ENCODE measurements at regions not wholly inside any gene's neighbourhood (a gene's known extent, or its start where the extent isn't known, plus 50 kb on each side); places are given as distances from the start of the nearest gene placed in this dataset.

- Mint-ChIP-seq H3K36me3 (ENCODE audit: low read depth) (no peaks in the 10 kb centered on the region), H3K4me3 (no peak overlapping the region), H3K4me1 (ENCODE audit: low read depth) (no peaks in the 10 kb centered on the region), H3K9me3 (peaks cover 18% of the 10 kb centered on the region), H3K27ac (no peak overlapping the region), H3K27me3 (no peaks in the 10 kb centered on the region)
- DNase-seq: no peak
Observed at GRCh38 chr4:187357045-187357643, 633.5 kb upstream of the FAT1 start.

GRCh38 chr4:187357821-187358220, 634.2 kb upstream of the FAT1 start:
- Mint-ChIP-seq H3K9me3 (peaks cover 20% of the 10 kb centered on the region), H3K27me3 (no peaks in the 10 kb centered on the region), H3K36me3 (ENCODE audit: low read depth) (no peaks in the 10 kb centered on the region), H3K4me3 (no peak overlapping the region), H3K4me1 (ENCODE audit: low read depth) (no peaks in the 10 kb centered on the region), H3K27ac (no peak overlapping the region)
- DNase-seq: no peak

- no peak overlapping the region for H3K27ac Mint-ChIP-seq
- H3K4me1 Mint-ChIP-seq (ENCODE audit: low read depth): no peaks in the 10 kb centered on the region
- no peaks in the 10 kb centered on the region for H3K27me3 Mint-ChIP-seq
- no peak overlapping the region for H3K4me3 Mint-ChIP-seq
- peaks cover 8% of the 10 kb centered on the region for H3K9me3 Mint-ChIP-seq
- H3K36me3 Mint-ChIP-seq (ENCODE audit: low read depth): no peaks in the 10 kb centered on the region
- DNase-seq: no peak
Observed at GRCh38 chr4:187362937-187363857, 632.4 kb upstream of the ZFP42 start.

DNA sequence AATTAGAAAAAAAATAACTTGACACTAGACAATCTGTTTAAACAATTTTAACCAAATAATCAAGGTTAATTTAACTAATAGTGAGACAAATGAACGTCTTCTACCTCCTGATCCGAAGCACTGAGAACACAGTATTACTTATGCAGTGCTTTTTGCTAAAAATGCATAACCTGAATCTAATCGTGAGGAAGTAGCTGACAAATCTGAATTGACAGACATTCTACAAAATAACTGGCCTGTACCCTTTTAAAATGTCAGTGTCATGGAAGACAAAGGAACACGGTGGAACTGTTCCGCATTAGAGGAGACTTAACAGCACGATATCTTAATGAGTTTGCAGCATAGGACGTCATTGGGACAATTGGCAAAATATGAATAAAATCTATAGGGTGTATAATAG, 631.2 kb upstream of the ZFP42 start:
- no peaks in the 10 kb centered on the region for H3K36me3 Mint-ChIP-seq (ENCODE audit: low read depth)

GRCh38 chr4:187364851-187365250, 630.7 kb upstream of the ZFP42 start:
- H3K27me3 Mint-ChIP-seq: no peaks in the 10 kb centered on the region
- no peak overlapping the region for H3K4me3 Mint-ChIP-seq
- peaks cover 7% of the 10 kb centered on the region for H3K9me3 Mint-ChIP-seq
- no peak overlapping the region for H3K27ac Mint-ChIP-seq
- H3K4me1 Mint-ChIP-seq (ENCODE audit: low read depth): no peaks in the 10 kb centered on the region
- H3K36me3 Mint-ChIP-seq (ENCODE audit: low read depth): no peaks in the 10 kb centered on the region
- DNase-seq: no peak

More for the DNA sequence above, 631.2 kb upstream of the ZFP42 start:
- Mint-ChIP-seq H3K4me1 (ENCODE audit: low read depth) (no peaks in the 10 kb centered on the region), H3K27me3 (no peaks in the 10 kb centered on the region), H3K9me3 (peaks cover 7% of the 10 kb centered on the region), H3K27ac (no peak overlapping the region), H3K4me3 (no peak overlapping the region)
- no peak for DNase-seq

- no peak for DNase-seq
- Mint-ChIP-seq H3K27ac (no peak overlapping the region), H3K36me3 (ENCODE audit: low read depth) (no peaks in the 10 kb centered on the region), H3K27me3 (no peaks in the 10 kb centered on the region), H3K4me1 (ENCODE audit: low read depth) (no peaks in the 10 kb centered on the region), H3K9me3 (peaks cover 10% of the 10 kb centered on the region), H3K4me3 (no peak overlapping the region)
Observed at GRCh38 chr4:187366530-187366929, 629.0 kb upstream of the ZFP42 start.

GRCh38 chr4:187370918-187371317, 624.7 kb upstream of the ZFP42 start:
- no peak for DNase-seq
- Mint-ChIP-seq H3K4me3 (no peak overlapping the region), H3K36me3 (ENCODE audit: low read depth) (no peaks in the 10 kb centered on the region), H3K4me1 (ENCODE audit: low read depth) (no peaks in the 10 kb centered on the region), H3K9me3 (peaks cover 12% of the 10 kb centered on the region), H3K27ac (no peak overlapping the region), H3K27me3 (no peaks in the 10 kb centered on the region)

DNA sequence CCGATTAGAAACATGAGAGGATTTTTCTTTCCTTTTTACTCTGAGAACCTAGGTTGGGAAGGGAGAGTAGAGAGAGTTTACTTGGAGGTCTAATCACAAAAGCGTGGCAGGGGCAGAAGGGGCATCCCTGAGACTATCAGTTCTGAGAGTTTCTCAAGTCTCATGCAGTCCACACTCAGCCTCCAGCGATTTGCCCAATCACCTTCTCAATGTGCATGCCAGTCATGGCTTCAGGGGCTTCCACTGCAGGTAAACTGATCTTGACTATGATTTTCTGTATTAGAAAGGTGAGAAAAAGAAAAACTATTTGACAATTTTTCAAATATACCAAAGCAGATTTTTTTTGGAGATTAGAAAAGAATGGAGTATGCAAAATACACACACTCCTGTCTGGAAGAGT, 617.1 kb upstream of the ZFP42 start:
- no peaks in the 10 kb centered on the region for H3K27me3 Mint-ChIP-seq
- no peak overlapping the region for H3K27ac Mint-ChIP-seq
- H3K4me1 Mint-ChIP-seq (ENCODE audit: low read depth): no peaks in the 10 kb centered on the region

GRCh38 chr4:187380181-187380581, 615.4 kb upstream of the ZFP42 start:
- Mint-ChIP-seq H3K27me3 (no peaks in the 10 kb centered on the region), H3K4me1 (ENCODE audit: low read depth) (no peaks in the 10 kb centered on the region), H3K36me3 (ENCODE audit: low read depth) (no peaks in the 10 kb centered on the region), H3K27ac (no peak overlapping the region), H3K4me3 (no peak overlapping the region), H3K9me3 (peaks cover 23% of the 10 kb centered on the region)
- no peak for DNase-seq

More for the DNA sequence above, 617.1 kb upstream of the ZFP42 start:
- no peaks in the 10 kb centered on the region for H3K36me3 Mint-ChIP-seq (ENCODE audit: low read depth)
- peaks cover 24% of the 10 kb centered on the region for H3K9me3 Mint-ChIP-seq
- no peak overlapping the region for H3K4me3 Mint-ChIP-seq
- no peak for DNase-seq

DNA sequence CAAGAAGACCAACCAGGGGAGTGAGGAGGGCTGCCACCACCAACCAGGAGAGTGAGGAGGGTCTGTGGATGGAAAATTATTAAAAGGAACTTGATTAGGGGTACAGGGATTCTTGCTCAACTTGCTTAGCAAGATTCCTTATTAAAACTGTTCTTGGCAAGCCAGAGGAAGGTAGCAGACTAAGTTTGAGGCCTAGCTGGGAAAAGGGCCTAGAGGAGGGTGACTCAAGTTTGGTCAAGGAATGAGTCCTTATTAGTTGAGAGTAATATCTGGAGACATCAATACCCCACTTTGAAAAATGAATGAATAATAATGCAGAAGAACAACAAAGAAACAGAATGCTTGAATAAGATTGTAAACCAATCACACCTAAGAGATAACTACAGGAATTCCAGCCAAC, 612.4 kb upstream of the ZFP42 start:
- no peaks in the 10 kb centered on the region for H3K4me1 Mint-ChIP-seq (ENCODE audit: low read depth)
- H3K9me3 Mint-ChIP-seq: peaks cover 13% of the 10 kb centered on the region
- no peak for DNase-seq
- H3K36me3 Mint-ChIP-seq (ENCODE audit: low read depth): no peaks in the 10 kb centered on the region
- H3K4me3 Mint-ChIP-seq: no peak overlapping the region
- no peak overlapping the region for H3K27ac Mint-ChIP-seq
- H3K27me3 Mint-ChIP-seq: no peaks in the 10 kb centered on the region

DNA sequence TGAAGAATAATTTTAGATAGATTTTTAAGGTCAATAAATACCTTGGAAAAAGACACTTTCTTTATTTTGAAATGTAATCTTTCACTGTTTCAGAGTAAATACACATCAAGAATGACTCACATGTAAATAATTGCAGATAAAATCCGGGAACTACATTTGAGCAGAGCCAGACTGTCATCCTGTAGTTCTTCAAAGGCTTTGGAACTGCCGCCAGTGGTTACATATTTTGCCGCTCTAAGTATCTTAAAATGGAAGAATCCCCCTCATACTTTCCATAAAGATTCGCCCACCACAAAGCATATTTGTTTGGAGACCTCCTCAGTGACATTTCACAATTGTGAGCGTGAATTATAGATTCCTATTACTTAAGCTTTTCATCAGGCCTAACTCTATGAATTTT, 607.8 kb upstream of the ZFP42 start:
- Mint-ChIP-seq H3K36me3 (ENCODE audit: low read depth) (no peaks in the 10 kb centered on the region), H3K27ac (no peak overlapping the region), H3K27me3 (no peaks in the 10 kb centered on the region), H3K4me1 (ENCODE audit: low read depth) (no peaks in the 10 kb centered on the region), H3K4me3 (no peak overlapping the region), H3K9me3 (peaks cover 9% of the 10 kb centered on the region)
- DNase-seq: no peak

DNA sequence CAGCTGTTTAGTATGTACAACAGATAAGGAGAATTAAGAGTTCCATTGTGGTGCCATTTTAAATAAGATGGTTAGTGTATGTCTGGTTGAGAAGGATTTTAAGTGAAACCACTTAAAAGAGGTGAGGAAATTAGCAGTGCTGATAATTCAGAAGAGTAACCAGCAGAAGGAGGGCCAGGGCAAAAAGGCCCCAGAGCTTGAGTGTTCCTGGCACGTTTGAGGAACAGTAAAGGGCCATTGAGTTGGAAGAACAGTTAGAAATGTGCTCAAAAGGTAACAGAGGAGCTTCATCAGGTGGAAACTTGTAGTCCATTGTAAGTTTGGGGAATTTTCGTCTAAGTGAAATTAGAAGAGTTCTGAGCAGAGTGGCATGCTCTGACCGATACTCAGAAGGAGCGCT, 606.2 kb upstream of the ZFP42 start:
- no peak for DNase-seq
- no peak overlapping the region for H3K4me3 Mint-ChIP-seq
- H3K27ac Mint-ChIP-seq: no peak overlapping the region
- H3K36me3 Mint-ChIP-seq (ENCODE audit: low read depth): no peaks in the 10 kb centered on the region
- H3K9me3 Mint-ChIP-seq: peaks cover 6% of the 10 kb centered on the region
- H3K4me1 Mint-ChIP-seq (ENCODE audit: low read depth): no peaks in the 10 kb centered on the region
- no peaks in the 10 kb centered on the region for H3K27me3 Mint-ChIP-seq

DNA sequence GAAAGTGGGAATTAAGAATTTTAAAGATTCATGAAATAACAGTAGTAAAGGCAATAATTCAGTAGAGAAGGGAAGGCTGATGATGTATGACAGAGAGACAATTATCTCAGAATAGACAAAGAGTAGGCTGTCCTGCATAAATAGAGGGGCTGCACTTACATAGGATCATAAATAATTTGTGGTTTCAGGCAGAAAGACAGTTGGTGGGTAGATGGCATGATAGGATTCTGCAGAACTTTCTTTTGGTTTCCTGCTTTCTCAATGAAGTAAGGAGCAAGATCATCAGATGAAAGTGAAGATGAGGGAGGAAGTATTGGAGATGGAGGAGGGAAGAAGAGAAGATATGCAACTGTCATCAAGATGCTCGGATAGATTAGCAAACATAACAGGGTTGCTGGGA, 604.9 kb upstream of the ZFP42 start:
- H3K27ac Mint-ChIP-seq: no peak overlapping the region
- DNase-seq: no peak
- no peaks in the 10 kb centered on the region for H3K4me1 Mint-ChIP-seq (ENCODE audit: low read depth)
- H3K4me3 Mint-ChIP-seq: no peak overlapping the region
- H3K9me3 Mint-ChIP-seq: peaks cover 6% of the 10 kb centered on the region
- no peaks in the 10 kb centered on the region for H3K36me3 Mint-ChIP-seq (ENCODE audit: low read depth)
- no peaks in the 10 kb centered on the region for H3K27me3 Mint-ChIP-seq

DNA sequence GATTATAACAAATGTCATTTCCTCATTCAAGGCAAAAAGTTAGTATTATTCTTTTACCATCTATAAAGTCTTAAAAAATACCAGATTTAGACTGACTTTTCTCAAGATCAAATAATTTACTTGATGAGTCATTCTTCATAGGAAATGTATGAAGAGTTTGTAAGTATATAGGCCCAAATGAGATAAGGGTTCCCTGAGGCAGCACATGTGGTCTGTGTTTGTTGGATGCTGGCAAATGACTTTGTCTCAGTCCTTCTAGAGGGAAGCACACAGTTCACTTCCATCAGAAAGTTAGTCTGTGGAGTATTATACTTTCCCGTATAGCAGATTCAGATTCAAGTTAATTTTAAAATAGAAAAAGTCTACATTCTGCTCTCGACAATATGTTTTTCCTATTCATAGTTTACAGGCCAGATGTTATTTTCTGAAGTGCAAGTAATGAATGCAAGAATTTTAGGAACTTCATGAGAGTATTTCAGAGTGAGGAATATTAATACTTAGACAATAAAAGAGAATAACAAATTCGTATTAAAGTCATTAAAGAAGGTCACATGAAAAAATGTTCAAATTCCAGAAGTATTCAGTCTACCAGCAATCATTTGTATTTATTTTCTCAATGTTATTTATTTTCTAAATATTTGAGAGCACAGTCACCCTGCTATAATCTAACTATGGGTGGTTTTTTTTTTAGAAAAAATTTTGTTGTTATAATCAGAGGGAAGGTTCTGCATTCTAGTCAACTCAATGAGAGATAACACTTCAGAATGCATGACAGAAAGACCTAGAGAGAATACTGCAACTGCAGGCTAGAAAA, 601.8 kb upstream of the ZFP42 start:
- Mint-ChIP-seq H3K4me1 (ENCODE audit: low read depth) (no peaks in the 10 kb centered on the region), H3K4me3 (no peak overlapping the region), H3K9me3 (no peaks in the 10 kb centered on the region), H3K27me3 (no peaks in the 10 kb centered on the region), H3K27ac (no peak overlapping the region), H3K36me3 (ENCODE audit: low read depth) (no peaks in the 10 kb centered on the region)
- no peak for DNase-seq

DNA sequence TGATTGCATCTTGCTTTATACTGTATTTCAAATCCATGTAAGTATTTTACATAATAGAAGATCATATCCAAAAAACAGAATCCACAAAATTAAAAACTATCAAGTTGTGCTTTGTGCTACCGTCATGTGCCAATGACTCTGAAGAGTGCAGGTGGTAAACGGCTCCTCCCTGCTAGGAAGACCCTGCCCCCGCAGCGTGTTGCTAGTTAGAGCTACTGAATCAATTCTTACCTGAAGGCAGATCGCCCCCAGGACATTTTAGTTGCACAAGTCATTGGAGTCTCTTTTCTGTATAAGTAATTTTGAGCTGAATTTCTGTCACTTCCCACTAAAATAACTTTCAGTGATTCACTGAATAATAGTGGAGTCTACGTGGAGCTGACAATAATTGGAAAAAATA, 599.5 kb upstream of the ZFP42 start:
- Mint-ChIP-seq H3K9me3 (peaks cover 8% of the 10 kb centered on the region), H3K27ac (no peak overlapping the region), H3K4me1 (ENCODE audit: low read depth) (no peaks in the 10 kb centered on the region), H3K27me3 (no peaks in the 10 kb centered on the region), H3K4me3 (no peak overlapping the region), H3K36me3 (ENCODE audit: low read depth) (no peaks in the 10 kb centered on the region)
- no peak for DNase-seq
